ENCODE measurements at regions not wholly inside any gene's neighbourhood (a gene's known extent, or its start where the extent isn't known, plus 50 kb on each side); places are given as distances from the start of the nearest gene placed in this dataset.

- ChIA-PET CTCF (no interaction called here), POLR2A (no interaction called here)
- Mint-ChIP-seq H3K4me1 (ENCODE audit: low read depth) (no peaks in the 10 kb centered on the region), H3K9me3 (peaks cover 5% of the 10 kb centered on the region), H3K27me3 (peaks cover 31% of the 10 kb centered on the region), H3K4me3 (no peak overlapping the region), H3K36me3 (ENCODE audit: low read depth) (no peaks in the 10 kb centered on the region), H3K27ac (no peak overlapping the region)
- H3K36me3 ChIP-seq (ENCODE audit: insufficient read depth, low read length), result no peaks in the 10 kb centered on the region
- no peak for ATAC-seq (ENCODE audit: poor library complexity)
- H3K9me3 ChIP-seq (ENCODE audit: control insufficient read depth in 1 of 2, insufficient read depth in 1 of 2, low read length in 2 of 2), result peaks cover 0 to 8% of the 10 kb centered on the region in 2 experiments
- no peak overlapping the region for H3K27ac ChIP-seq (ENCODE audit: low read depth in 1 of 2, low read length in 2 of 2)
- intact Hi-C loops (cut with DNase I, micrococcal nuclease), result no loop called here
- no peaks in the 10 kb centered on the region for H3K4me1 ChIP-seq (ENCODE audit: insufficient read depth, low read length)
- no peak for TF ChIP-seq CTCF (IDR thresholded peaks at IDR 0.05)
- no peak for DNase-seq
- no peak overlapping the region for H3K4me3 ChIP-seq (ENCODE audit: low read length)
- H3K27me3 ChIP-seq (ENCODE audit: control insufficient read depth in 1 of 2, insufficient read depth in 2 of 2, low read length in 2 of 2), result peaks cover 4 to 6% of the 10 kb centered on the region in 2 experiments
Measured at GRCh38 chr10:3016016-3016415, 51.3 kb upstream of the PFKP start.

GRCh38 chr10:3014968-3015367, 52.4 kb upstream of the PFKP start:
- CTCF ChIA-PET, result no interaction called here
- POLR2A ChIA-PET, result no interaction called here
- no peaks in the 10 kb centered on the region for H3K4me1 Mint-ChIP-seq (ENCODE audit: low read depth)

GRCh38 chr10:3012223-3012622, 55.1 kb upstream of the PFKP start:
- no peaks in the 10 kb centered on the region for H3K9me3 ChIP-seq (ENCODE audit: control insufficient read depth in 1 of 2, insufficient read depth in 1 of 2, low read length in 2 of 2)
- POLR2A ChIA-PET, result no interaction called here
- no peak overlapping the region for H3K4me3 Mint-ChIP-seq
- TF ChIP-seq CTCF (IDR thresholded peaks at IDR 0.05), result no peak
- no peaks in the 10 kb centered on the region for H3K4me1 Mint-ChIP-seq (ENCODE audit: low read depth)
- H3K27ac ChIP-seq (ENCODE audit: low read depth in 1 of 2, low read length in 2 of 2), result no peak overlapping the region
- peaks cover 5% of the 10 kb centered on the region for H3K9me3 Mint-ChIP-seq
- H3K27me3 Mint-ChIP-seq, result peaks cover 55% of the 10 kb centered on the region
- no peak for DNase-seq
- intact Hi-C loops (cut with DNase I, micrococcal nuclease), result no loop called here
- CTCF ChIA-PET, result no interaction called here
- no peaks in the 10 kb centered on the region for H3K36me3 ChIP-seq (ENCODE audit: insufficient read depth, low read length)
- H3K27ac Mint-ChIP-seq, result no peak overlapping the region
- H3K36me3 Mint-ChIP-seq (ENCODE audit: low read depth), result no peaks in the 10 kb centered on the region
- H3K27me3 ChIP-seq (ENCODE audit: control insufficient read depth in 1 of 2, insufficient read depth in 2 of 2, low read length in 2 of 2), result peaks cover 4 to 6% of the 10 kb centered on the region in 2 experiments
- no peak overlapping the region for H3K4me3 ChIP-seq (ENCODE audit: low read length)
- no peaks in the 10 kb centered on the region for H3K4me1 ChIP-seq (ENCODE audit: insufficient read depth, low read length)
- no peak for ATAC-seq (ENCODE audit: poor library complexity)

More at GRCh38 chr10:3014968-3015367, 52.4 kb upstream of the PFKP start:
- Mint-ChIP-seq H3K27ac (no peak overlapping the region), H3K9me3 (peaks cover 5% of the 10 kb centered on the region), H3K27me3 (peaks cover 32% of the 10 kb centered on the region), H3K36me3 (ENCODE audit: low read depth) (no peaks in the 10 kb centered on the region), H3K4me3 (no peak overlapping the region)
- DNase-seq (no peak), ATAC-seq (ENCODE audit: poor library complexity) (no peak)
- intact Hi-C loops (cut with DNase I, micrococcal nuclease), result no loop called here
- no peak overlapping the region for H3K27ac ChIP-seq (ENCODE audit: low read depth in 1 of 2, low read length in 2 of 2)
- H3K36me3 ChIP-seq (ENCODE audit: insufficient read depth, low read length), result no peaks in the 10 kb centered on the region
- peaks cover 4 to 6% of the 10 kb centered on the region in 2 experiments for H3K27me3 ChIP-seq (ENCODE audit: control insufficient read depth in 1 of 2, insufficient read depth in 2 of 2, low read length in 2 of 2)
- H3K9me3 ChIP-seq (ENCODE audit: control insufficient read depth in 1 of 2, insufficient read depth in 1 of 2, low read length in 2 of 2), result peaks cover 0 to under 1% of the 10 kb centered on the region in 2 experiments
- H3K4me1 ChIP-seq (ENCODE audit: insufficient read depth, low read length), result no peaks in the 10 kb centered on the region
- no peak overlapping the region for H3K4me3 ChIP-seq (ENCODE audit: low read length)
- TF ChIP-seq CTCF (IDR thresholded peaks at IDR 0.05), result no peak
